NCI-H2029 treated with DMSO at 0.1 percent for 48 hours (cell line): ENCODE measurements at regions not wholly inside any gene's neighbourhood (a gene's known extent, or its start where the extent isn't known, plus 50 kb on each side); places are given as distances from the start of the nearest gene placed in this dataset.

Experiments
- DNase-seq: peaks from one replicate; lab custom pipeline; 2025; lab: John Stamatoyannopoulos, UW

DNA sequence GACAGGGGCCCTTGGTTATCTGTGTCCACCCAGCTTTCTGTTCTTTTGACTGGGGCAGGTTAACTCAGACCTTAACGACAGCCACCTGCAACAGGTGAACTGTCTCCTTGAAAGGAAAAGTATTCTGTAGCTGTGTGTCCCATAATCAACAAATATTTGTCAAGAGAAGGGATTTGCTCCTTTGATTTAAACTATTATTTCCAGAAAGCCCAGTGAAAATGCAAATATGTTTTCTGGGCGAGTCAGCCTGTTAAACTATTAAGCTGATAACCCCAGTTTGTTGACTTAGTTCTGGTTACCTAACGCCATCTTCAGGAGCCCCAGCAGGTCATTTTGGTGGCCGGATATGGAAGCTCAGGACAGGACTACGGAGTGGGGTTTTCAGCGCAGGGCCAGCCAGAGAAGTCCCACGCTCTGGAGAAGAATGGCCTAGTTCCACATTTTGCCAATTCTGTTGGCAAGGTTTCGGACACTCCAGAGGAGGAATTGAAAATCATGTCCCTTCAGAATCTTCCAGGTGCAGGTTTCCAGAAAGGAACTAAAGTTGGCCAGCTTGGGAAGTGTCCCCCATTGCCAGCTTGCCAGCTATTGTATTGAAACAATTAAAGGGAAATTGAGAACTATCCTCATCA, 54.5 kb downstream of the ADRA2A start:
- DNase-seq = no peak

DNA sequence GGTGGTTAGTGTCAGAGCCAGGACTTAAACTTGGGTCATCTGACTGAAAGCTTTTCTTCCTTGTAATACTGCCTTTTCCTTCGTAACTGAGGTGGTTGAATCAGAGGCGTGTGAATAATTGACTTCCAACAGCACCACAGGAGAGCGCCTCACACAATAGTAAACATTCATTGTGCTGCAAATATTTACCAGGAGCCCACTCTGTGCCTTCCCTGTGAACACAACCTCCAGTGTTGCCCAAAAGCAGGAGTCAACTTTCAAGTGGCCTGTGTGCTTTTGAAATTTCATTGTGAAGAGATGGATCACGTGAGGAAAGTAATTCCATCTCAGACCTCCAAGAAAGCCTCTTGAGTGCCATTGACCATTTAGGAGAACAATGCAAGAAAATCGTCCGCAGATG, 60.2 kb downstream of the ADRA2A start:
- no peak for DNase-seq

DNA sequence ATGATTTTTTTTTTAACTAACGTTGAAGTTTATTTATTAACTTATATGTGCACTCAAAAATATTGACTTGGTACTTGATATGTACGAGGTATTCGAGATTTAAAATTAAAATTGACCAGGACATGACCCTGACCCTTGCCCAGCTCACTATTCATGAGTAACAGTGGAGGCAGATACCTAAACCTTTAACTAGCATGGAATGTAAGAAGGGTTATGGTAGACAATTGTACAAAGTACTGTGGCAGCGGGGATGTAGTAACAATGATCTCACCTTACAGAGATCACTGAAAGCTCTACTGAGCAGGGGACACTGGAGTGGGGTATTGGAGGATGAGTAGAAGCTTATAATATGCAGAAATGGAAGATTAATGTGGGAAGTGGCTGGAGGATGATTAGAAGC, 60.8 kb downstream of the ADRA2A start:
- DNase-seq = no peak

DNA sequence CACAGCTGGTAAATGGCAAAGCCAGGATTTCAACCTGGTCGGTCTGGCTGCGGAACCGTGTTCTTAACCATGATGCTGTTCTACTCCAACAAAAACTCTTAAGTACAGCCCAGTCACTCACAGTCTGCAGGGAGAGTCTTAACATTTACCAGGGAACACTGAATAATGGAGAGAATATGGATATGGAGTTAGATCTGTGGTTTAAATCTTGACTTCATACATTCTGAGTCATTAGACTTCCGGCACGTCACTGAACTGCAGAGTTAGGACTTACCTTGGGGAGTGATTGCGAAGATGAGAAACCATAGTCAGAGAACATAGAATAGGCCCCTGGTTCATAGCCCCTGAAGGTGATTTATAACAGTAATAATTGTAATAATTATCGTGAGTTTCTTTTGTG, 61.7 kb downstream of the ADRA2A start:
- DNase-seq = no peak

DNA sequence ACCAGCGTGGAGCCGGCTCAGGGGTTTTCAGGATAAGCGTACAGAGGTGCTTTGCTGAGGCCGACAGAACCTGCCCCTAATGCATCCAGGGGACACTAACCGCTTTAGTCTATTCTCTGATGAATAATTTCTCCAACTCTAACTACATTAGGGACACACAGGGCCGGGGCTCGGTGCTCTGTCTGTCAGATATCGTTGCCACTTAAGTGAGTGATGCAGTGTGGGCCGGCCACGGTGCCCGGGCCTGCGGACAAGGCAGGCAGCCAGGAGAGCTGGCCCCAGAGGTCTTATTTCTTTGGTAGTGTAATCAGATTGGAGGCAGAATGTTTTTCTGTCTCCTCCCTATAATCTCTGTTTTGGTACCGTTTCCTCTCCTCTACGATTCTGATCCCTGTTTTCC, 62.7 kb downstream of the ADRA2A start:
- DNase-seq = no peak

DNA sequence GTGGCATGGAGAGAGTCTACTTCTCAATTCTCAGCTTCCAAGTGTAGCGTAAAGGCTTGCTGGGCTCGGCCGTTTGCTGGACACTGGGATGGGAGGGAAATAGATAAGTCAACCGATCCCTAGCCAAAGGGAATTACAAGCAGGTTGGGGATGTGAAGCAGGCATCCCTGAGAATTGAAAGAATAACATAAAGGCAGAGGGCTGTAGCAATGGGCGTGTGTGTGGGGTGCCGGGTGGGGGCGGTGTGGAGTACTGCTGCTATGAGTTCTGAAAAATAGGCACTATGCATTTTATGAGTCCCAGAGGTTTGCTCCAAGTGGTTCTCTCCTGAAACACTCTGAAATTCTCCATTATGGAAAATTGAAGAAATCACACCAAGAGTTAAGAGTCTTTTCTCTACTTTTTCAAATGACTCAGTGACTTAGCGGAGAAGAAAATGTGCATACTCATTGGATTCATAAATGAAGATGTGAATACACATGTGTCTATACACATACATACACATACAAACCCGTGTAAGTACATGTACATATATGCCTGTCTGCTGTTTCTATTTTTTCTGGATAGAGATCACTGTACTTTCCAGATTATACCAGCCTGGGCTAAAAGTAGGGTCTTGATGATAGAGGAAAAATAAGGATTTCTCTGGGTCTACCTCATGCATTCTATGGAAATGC, 65.4 kb downstream of the ADRA2A start:
- no peak for DNase-seq

- no peak for DNase-seq
Measured at GRCh38 chr10:111146025-111146640, 69.3 kb downstream of the ADRA2A start.

GRCh38 chr10:111148025-111148424, 71.2 kb downstream of the ADRA2A start:
- peak; percentile 22 for DNase-seq

DNA sequence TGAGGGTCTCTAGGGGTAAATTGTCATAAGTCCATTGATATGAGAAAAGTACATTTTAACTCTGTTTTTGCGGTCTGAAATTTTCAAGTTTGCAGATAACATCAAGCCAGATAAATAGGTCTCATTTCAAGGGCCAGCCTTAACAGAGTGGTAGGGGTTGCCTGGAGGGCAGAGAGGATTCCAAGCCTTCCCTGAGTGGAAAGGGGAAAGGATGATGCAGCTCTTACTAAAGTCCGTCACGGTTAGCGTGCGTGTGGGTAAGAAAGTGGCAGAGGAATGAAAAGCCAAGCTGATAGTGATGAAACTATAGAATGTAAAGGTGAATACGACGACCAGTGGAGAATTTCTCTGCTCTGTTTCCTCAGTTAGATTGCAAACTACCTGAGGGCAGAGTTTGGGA, 71.6 kb downstream of the ADRA2A start:
- DNase-seq = no peak

GRCh38 chr10:111150691-111151090, 73.9 kb downstream of the ADRA2A start:
- DNase-seq = no peak

DNA sequence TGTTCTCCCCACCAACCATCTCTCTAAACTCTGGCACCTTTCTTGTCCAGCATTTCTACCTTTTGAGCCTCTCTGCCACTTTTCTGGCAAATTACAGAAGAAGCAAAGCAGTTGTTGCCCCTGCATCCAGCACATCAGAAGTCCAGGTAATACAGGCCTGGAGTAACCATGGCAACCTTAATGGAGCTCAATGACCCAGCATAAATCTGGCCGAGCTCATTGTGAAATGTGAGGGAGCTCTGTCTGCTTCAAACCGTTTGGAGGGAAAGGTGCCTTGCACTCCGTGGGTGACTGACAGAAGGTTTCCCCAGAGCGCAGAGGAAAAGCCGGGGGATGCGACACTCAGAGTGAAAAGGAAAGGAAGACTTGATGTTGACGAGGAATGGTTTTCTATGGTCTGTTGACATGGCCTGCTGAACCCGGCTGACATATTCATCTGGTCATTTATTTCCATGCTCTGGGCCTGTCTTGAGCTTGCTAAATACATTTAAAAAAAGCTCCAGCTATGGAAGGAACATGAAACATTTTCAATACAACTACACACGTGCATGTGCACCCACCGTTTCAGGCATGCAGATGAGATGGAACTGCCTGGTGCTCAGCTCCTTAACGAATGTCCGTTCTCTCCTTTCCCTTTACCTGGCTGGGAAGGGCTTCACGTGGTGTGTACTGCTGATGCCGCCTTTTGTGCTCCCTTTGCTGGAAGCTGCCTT, 74.9 kb downstream of the ADRA2A start:
- no peak for DNase-seq

DNA sequence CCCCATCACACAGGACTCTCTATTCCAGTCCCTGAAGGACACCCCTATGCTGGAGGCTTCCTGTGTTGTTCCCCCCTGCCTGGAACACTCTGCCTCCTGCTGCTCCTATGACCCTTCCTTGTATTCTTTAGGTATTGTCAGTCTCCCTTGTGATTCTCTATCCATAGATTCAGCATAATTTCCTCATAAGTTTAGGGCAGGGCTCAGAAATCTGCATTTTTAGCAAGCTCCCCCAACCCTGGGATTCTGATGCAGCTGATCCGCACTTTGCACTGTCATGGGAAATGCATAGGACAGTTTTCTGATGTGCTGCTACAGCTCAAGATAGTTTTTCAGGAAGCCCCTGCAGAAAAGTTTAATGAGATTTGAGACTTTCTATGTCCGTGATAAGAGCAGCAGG, 79.9 kb downstream of the ADRA2A start:
- no peak for DNase-seq

- DNase-seq = no peak
Measured at GRCh38 chr10:111158595-111158994, 81.8 kb downstream of the ADRA2A start.

GRCh38 chr10:111161109-111161874, 84.5 kb downstream of the ADRA2A start:
- no peak for DNase-seq

DNA sequence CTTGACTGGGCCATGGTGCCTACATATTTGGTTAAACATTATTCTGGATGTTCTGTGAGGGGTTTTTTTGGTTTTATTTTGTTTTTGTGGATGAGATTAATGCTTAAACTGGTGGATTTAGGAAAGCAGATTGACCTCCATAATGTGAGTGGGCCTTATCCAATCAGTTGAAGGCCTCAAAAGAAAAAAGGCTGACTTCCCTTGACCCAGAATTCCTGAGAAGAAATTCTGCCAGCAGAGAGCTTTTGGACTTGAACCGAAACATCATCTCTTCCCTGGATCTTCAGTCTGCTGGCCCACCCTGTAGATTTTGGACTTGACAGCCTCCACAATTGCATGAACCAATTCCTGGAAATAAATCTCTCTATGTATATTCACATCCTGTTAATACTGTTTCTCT, 94.4 kb downstream of the ADRA2A start:
- no peak for DNase-seq

- DNase-seq = no peak
Measured at GRCh38 chr10:111175787-111176186, 99.0 kb downstream of the ADRA2A start.

- no peak for DNase-seq
Measured at GRCh38 chr10:111177379-111177778, 100.5 kb downstream of the ADRA2A start.

DNA sequence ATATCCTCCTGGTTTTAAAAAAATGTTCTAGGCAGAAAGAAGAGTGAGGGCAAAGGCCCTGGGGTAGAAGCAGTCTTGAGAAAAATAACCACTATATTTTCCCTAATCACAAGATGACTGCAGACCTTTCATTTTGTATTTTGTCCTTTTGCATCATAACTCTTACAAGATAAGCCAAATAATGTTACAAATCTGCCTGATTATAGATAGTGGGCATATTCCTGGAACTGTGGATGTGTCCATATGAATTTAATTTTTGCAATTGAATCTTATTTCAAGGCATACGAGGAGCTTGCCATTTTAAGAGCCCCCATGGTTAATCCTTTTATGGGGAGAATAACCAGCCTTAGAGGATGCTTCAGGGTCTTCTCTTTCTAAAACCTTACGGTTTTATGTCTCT, 102.7 kb downstream of the ADRA2A start:
- no peak for DNase-seq

DNA sequence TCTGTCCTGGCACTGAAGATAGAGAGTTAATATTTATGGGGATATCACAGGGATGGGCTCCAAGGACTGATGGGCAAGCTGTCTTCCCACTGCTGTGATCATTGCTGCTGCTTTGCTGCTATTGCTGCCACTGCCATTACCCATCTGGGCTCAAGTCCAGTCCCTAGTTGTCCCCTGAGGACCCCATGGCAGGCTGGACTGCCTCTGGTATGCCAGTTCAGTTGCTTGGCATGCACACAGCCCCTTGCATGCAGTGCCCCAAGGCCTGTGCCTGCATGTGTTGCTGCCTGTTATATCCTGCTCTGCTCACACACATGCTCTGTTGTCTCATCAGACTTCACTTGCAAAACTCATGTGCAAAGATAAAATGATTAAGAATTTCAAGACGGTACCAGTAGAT, 109.5 kb downstream of the ADRA2A start:
- no peak for DNase-seq

- no peak for DNase-seq
Measured at GRCh38 chr10:111187096-111187495, 110.3 kb downstream of the ADRA2A start.

DNA sequence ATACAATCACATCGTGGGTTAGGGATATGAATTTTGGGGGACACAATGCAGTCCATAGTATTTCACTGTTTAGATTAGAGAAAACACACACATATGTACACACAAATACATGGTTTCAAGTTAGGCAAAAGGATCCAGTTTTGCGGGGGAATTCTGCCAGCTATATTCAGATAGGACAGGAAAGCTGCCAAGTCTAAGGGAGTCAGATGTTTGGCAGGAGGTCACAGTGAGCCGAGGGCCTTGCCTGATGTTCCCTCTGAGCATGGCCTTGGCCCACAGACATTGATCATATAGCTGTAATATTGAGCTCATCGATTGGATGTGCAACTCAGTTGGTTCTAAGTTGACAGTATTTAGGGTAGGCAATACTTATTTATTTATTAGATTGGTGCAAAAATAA, 122.8 kb downstream of the ADRA2A start:
- DNase-seq = no peak

GRCh38 chr10:111200505-111201186, 123.8 kb downstream of the ADRA2A start:
- DNase-seq = peak; percentile 46
